Uterus (tissue), 3 donors: ENCODE measurements at regions not wholly inside any gene's neighbourhood (a gene's known extent, or its start where the extent isn't known, plus 50 kb on each side); places are given as distances from the start of the nearest gene placed in this dataset.

Experiments used
- DNase-seq, 2 donors: peaks; one replicate each; pipeline ENCODE4 v3.0.0-alpha.2; 2019 to 2020
- H3K27ac ChIP-seq, 2 donors: fragments of 200-600 bp; sonication (generic); 1 replicate in 1 of 2; 2 replicates in 1 of 2; pipeline ENCODE4 v1.5.1; 2016 to 2018
- H3K27me3 ChIP-seq, 2 donors: fragments of 200-600 bp; sonication (generic); one replicate each; pipeline ENCODE4 v1.5.1; 2018 to 2019; ENCODE audit warnings: control low read depth in 1 of 2
- H3K36me3 ChIP-seq, 2 donors: fragments of 200-600 bp; sonication (generic); one replicate each; pipeline ENCODE4 v1.5.1; 2019; ENCODE audit warnings: control low read depth in 1 of 2
- H3K4me1 ChIP-seq, 2 donors: fragments of 200-600 bp; sonication (generic); one replicate each; pipeline ENCODE4 v1.5.1; 2018 to 2019; ENCODE audit warnings: control low read depth in 1 of 2
- H3K4me3 ChIP-seq, 2 donors: fragments of 200-600 bp; sonication (generic); 1 replicate in 1 of 2; 2 replicates in 1 of 2; pipeline ENCODE4 v1.5.1; 2018 to 2019; ENCODE audit warnings: mild to moderate bottlenecking in 1 of 2
- H3K9me3 ChIP-seq, 2 donors: fragments of 200-600 bp; sonication (generic); one replicate each; pipeline ENCODE4 v1.5.1; 2019; ENCODE audit warnings: control low read depth in 1 of 2
- POLR2A ChIP-seq, 2 donors: fragments of 450-650 bp; IDR thresholded peaks; one replicate each; pipeline ENCODE4 v1.6.1; 2016; ENCODE audit warnings: antibody characterized with exemption in 2 of 2, mild to moderate bottlenecking in 1 of 2, moderate library complexity in 1 of 2
- intact Hi-C: fragments of 100-400 bp; cut with DNase I; formaldehyde crosslinking; loops from one replicate; pipeline ENCODE4 v1.15.1; 2023; ENCODE audit warnings: low total_unique reads
- TF ChIP-seq, protein P1 (sequence below), 4 experiments: fragments of 200-600 bp in 2 of 4; fragments of 450-650 bp in 2 of 4; sonication (generic) in 2 of 4; IDR thresholded peaks; one replicate each; pipeline ENCODE4 v1.5.1; 2016 to 2019; ENCODE audit warnings: antibody characterized with exemption in 4 of 4, mild to moderate bottlenecking in 2 of 4, moderate library complexity in 1 of 4
- donor health status: DM: yes; HTN: yes; CAD: no.

DNA sequence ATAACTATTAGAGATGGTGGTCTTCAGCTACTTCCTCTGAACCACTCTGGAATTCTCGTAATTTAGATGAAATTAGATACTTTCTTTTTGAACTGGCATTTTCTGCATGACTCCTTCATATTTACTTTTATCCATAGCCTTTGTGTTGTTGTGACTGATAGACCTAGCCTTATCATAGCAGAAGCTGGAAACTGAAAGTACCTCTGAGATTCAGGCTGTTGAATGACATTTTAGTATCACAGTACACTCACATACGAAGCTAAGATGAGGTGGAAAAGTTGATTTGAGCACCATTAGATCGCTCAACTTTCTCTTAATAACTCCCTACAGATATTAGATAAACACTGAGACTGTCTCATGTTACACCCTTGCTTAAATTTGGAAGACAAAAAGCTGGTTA lies 525.1 kb upstream of the FBXO33 start:
- no peak overlapping the region for H3K4me3 ChIP-seq
- no peaks in the 10 kb centered on the region for H3K9me3 ChIP-seq
- no peaks in the 10 kb centered on the region for H3K36me3 ChIP-seq
- H3K27me3 ChIP-seq, result no peaks in the 10 kb centered on the region
- no peak for TF ChIP-seq POLR2A (IDR thresholded peaks at IDR 0.05)
- TF ChIP-seq, protein P1, sequence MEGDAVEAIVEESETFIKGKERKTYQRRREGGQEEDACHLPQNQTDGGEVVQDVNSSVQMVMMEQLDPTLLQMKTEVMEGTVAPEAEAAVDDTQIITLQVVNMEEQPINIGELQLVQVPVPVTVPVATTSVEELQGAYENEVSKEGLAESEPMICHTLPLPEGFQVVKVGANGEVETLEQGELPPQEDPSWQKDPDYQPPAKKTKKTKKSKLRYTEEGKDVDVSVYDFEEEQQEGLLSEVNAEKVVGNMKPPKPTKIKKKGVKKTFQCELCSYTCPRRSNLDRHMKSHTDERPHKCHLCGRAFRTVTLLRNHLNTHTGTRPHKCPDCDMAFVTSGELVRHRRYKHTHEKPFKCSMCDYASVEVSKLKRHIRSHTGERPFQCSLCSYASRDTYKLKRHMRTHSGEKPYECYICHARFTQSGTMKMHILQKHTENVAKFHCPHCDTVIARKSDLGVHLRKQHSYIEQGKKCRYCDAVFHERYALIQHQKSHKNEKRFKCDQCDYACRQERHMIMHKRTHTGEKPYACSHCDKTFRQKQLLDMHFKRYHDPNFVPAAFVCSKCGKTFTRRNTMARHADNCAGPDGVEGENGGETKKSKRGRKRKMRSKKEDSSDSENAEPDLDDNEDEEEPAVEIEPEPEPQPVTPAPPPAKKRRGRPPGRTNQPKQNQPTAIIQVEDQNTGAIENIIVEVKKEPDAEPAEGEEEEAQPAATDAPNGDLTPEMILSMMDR (IDR thresholded peaks at IDR 0.05), result no peak
- H3K27ac ChIP-seq, result no peak overlapping the region
- no peaks in the 10 kb centered on the region for H3K4me1 ChIP-seq
- no peak for DNase-seq
- intact Hi-C loops, result no loop called here

DNA sequence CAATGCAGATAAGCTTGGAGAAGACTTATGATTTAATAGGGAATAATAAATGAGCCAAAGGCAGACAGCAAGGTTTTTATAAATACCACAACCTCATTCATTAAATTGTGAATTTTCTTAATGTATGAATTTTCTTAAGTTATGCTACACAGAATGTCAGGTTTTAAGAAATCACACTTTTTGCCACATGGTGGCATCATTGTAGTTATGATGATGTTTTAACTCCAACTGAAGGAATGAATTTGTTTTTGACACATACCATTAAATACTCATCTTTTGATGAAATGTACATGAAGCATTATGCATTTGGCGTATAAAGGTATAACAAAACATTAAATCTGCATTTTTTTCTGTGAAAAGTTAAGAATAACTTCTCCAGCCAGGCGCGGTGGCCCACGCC lies 524.1 kb upstream of the FBXO33 start:
- Histone ChIP-seq H3K36me3 (no peaks in the 10 kb centered on the region), H3K4me1 (no peaks in the 10 kb centered on the region), H3K27me3 (no peaks in the 10 kb centered on the region), H3K4me3 (no peak overlapping the region), H3K27ac (no peak overlapping the region), H3K9me3 (no peaks in the 10 kb centered on the region)
- no peak for DNase-seq
- intact Hi-C loops, result no loop called here
- TF ChIP-seq, protein P1 (IDR thresholded peaks at IDR 0.05), result no peak
- TF ChIP-seq POLR2A (IDR thresholded peaks at IDR 0.05), result no peak

DNA sequence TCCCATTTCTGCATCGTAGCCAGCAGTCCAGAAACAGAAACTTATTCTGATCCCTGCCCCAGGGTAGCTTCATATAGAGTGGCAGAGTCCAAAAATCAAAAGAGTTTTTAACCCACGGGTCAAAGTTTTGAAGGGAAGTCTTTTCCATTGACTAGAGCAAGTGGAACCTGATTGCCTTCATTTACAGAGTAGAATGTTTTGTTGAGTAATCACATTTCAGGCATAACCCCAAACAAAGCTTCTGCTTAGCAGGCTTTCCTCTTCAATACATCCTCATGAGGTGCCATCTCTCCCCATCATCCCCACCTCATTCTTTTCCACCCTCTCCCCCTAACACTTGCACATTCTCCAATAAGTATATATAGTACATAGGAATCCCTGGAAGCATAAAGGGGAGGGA lies 516.0 kb upstream of the FBXO33 start:
- intact Hi-C loops, result no loop called here
- H3K9me3 ChIP-seq, result no peaks in the 10 kb centered on the region
- no peaks in the 10 kb centered on the region for H3K27me3 ChIP-seq
- no peak overlapping the region for H3K4me3 ChIP-seq
- H3K27ac ChIP-seq, result no peak overlapping the region
- TF ChIP-seq, protein P1 (IDR thresholded peaks at IDR 0.05), result no peak
- no peak for TF ChIP-seq POLR2A (IDR thresholded peaks at IDR 0.05)
- H3K4me1 ChIP-seq, result no peaks in the 10 kb centered on the region
- no peak for DNase-seq
- H3K36me3 ChIP-seq, result no peaks in the 10 kb centered on the region

DNA sequence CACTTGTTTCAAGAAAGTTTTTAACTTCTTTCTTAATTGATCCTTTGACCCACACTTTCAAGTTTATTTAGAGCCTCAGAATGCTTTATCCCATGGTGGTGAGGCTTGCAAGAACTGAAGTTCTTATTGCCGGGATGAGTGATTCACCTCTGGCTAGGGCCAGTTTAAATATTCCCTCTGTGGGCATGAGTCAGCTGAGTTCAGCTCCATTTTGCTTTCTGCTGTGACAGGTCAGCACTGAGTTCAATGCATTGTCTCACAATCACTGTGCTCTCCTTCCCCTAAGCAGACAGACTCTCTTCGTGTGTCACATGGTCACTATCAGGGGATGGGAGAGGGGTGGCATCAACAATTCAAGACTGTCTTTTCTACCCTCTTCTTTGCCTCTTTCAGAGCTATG lies 514.6 kb upstream of the FBXO33 start:
- intact Hi-C loops, result no loop called here
- no peaks in the 10 kb centered on the region for H3K4me1 ChIP-seq
- TF ChIP-seq, protein P1 (IDR thresholded peaks at IDR 0.05), result no peak
- no peak for TF ChIP-seq POLR2A (IDR thresholded peaks at IDR 0.05)
- no peak overlapping the region for H3K4me3 ChIP-seq
- H3K27ac ChIP-seq, result no peak overlapping the region
- H3K9me3 ChIP-seq, result no peaks in the 10 kb centered on the region
- DNase-seq, result no peak
- H3K27me3 ChIP-seq, result no peaks in the 10 kb centered on the region
- no peaks in the 10 kb centered on the region for H3K36me3 ChIP-seq

DNA sequence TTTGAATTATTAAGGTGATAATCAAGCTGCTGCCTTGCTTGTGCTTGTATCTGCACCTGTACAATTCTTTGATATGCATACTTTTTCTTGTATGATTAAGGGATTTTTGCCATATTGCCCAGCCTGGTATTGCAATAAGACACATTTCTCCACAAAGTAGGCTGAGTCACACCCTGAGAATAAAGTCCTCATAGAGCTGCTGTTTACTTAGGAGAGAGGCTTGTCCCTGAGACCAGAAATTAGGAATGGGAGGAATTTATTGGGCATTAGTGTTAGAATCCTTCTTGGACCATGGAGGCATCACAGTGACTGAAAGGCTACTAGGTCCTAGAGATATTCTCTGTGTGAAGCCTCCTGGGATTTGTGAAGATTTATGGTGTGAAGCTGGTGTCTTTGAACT lies 506.8 kb upstream of the FBXO33 start:
- intact Hi-C loops, result no loop called here
- Histone ChIP-seq H3K27me3 (no peaks in the 10 kb centered on the region), H3K36me3 (no peaks in the 10 kb centered on the region), H3K4me3 (no peak overlapping the region), H3K27ac (no peak overlapping the region), H3K9me3 (no peaks in the 10 kb centered on the region), H3K4me1 (no peaks in the 10 kb centered on the region)
- no peak for DNase-seq
- no peak for TF ChIP-seq POLR2A (IDR thresholded peaks at IDR 0.05)
- TF ChIP-seq, protein P1 (IDR thresholded peaks at IDR 0.05), result no peak
